ENCODE measurements at regions not wholly inside any gene's neighbourhood (a gene's known extent, or its start where the extent isn't known, plus 50 kb on each side); places are given as distances from the start of the nearest gene placed in this dataset.

DNA sequence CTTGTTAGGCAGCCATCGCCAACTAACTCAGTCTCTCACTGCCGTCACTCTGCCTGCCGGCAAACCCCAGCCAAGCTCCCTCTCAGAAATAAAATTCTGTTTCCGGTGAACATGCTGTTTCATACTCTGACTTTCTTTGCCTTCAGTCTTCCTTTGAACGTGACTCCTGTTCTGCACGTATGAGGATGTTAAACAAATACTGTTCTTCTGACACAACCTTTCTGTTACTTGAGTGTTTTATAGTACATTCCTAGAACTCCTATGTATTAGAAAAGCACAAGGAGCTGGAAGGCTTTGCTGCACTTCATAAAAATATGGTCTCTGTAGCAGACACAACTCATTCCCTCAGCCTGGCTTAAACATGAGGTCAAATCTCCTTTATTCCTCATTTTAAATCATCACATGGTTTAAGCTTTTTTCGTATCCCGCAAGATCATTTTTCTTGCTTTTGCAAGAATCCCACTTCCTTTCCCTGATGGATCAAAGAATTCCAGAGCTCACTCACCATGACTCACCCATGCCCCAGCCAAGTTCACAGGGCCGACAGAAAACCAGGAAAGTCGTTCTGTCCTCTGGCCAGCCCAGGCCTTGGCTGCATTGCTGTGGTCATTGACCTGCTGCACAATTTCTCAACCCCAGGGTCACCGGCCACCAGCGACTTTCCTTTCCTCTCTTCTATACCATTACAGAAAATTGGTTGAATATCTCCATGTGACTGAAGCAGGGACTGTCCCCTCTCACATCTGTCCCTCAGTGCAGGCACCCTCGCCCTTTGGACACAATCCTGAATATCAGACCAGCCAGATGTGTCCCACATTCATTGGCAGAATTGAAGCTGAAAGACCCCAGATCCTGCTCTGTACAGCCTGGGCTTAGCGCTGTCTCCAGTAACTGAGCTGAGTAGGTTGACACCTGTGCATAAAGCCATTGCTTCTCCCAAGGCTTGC is 183.1 kb upstream of the ARL4C start:
- H3K4me2 ChIP-seq (ENCODE audit: insufficient read depth in 1 of 2, low read depth in 2 of 2, low read length in 2 of 2), result no peak overlapping the region
- DNase-seq (ENCODE audit: low read depth in 1 of 2, low spot score in 2 of 2) (peak in 1 of 2 experiments; percentile 29), FAIRE-seq (no peak)
- no peak overlapping the region for H2AFZ ChIP-seq (ENCODE audit: low read length)
- no peak overlapping the region for H3K4ac ChIP-seq (replicated peaks; ENCODE audit: insufficient read length, low read depth, low read length)
- peaks cover 5% of the 10 kb centered on the region; the same call in 1 of the 2 replicates for H3K23me2 ChIP-seq (ENCODE audit: low read depth, low read length)
- H3K79me2 ChIP-seq (ENCODE audit: control insufficient read depth in 1 of 2, insufficient read depth in 2 of 2, low read length in 2 of 2), result no peaks in the 10 kb centered on the region
- no peak overlapping the region for H3K9ac ChIP-seq (replicated peaks in 1 of 4; ENCODE audit: extremely low read depth in 1 of 4, low read depth in 3 of 4, low read length in 3 of 4)
- H3K4me1 ChIP-seq (replicated peaks in 1 of 4; ENCODE audit: control insufficient read depth in 3 of 4, insufficient read depth in 4 of 4, low read length in 3 of 4), result peaks cover 4 to 29% (median 24%) of the 10 kb centered on the region in 4 experiments; a peak in 6 of 7 replicates
- no peak overlapping the region for H2AK5ac ChIP-seq (ENCODE audit: low read depth, low read length)
- ChIA-PET CTCF (ENCODE audit: partially characterized antibody) (interaction anchor here (0.9 to 2.6 kb wide), 5 partner anchors 11 to 65 kb away, joined by 3 to 8 read pairs (median 4); no protein-coding TSS in a partner anchor), POLR2A (ENCODE audit: partially characterized antibody) (no interaction called here)
- H2BK120ac ChIP-seq (replicated peaks; ENCODE audit: low read depth, low read length), result no peak overlapping the region
- H4K20me1 ChIP-seq (replicated peaks in 1 of 2; ENCODE audit: control insufficient read depth in 1 of 2, insufficient read depth in 2 of 2, low read length in 2 of 2), result peaks cover 0 to 4% of the 10 kb centered on the region in 2 experiments
- WGBS, 2 experiments (ENCODE audit: extremely low coverage in 1 of 2, insufficient coverage in 1 of 2, insufficient read length in 1 of 2, insufficient replicate concordance in 2 of 2, low coverage in 1 of 2, low lambda C conversion rate in 2 of 2, missing lambda C conversion rate in 1 of 2), result 88% methylated on average over 14 of the region's 14 CpGs; no CpG with 5 or more reads in 1 of the 2 experiments
- H2BK5ac ChIP-seq (ENCODE audit: low read depth, low read length), result peak overlapping the region; percentile 16; the same call in 1 of the 2 replicates
- H2BK15ac ChIP-seq (ENCODE audit: low read length), result no peak overlapping the region
- peak overlapping the region; percentile 82; the same call in 1 of the 2 replicates for H2BK12ac ChIP-seq (ENCODE audit: low read depth, low read length)
- H3K14ac ChIP-seq (ENCODE audit: insufficient read length), result no peak overlapping the region
- no peak overlapping the region; the same call in 1 of the 2 replicates for H4K8ac ChIP-seq (ENCODE audit: extremely low read depth, insufficient read depth, low read length)
- H3K36me3 ChIP-seq (ENCODE audit: control insufficient read depth in 2 of 4, insufficient read depth in 4 of 4, low read length in 3 of 4), result peaks cover 0 to 6% (median 0%) of the 10 kb centered on the region in 4 experiments; a peak in 2 of 8 replicates
- no peaks in the 10 kb centered on the region for H3K79me1 ChIP-seq (ENCODE audit: low read depth, low read length)
- H4K91ac ChIP-seq (replicated peaks; ENCODE audit: insufficient read length, low read length), result no peak overlapping the region
- peaks cover 12 to 14% of the 10 kb centered on the region in 2 experiments for H3K9me3 ChIP-seq (ENCODE audit: insufficient read depth in 2 of 2, low read depth in 1 of 2, low read length in 1 of 2)
- H3K4me3 ChIP-seq (ENCODE audit: extremely low read depth in 1 of 4, insufficient read depth in 2 of 4, low read depth in 3 of 4, low read length in 4 of 4), result no peak overlapping the region
- H4K5ac ChIP-seq (ENCODE audit: insufficient read length, low read depth, low read length), result no peak overlapping the region
- H3K56ac ChIP-seq (replicated peaks; ENCODE audit: insufficient read length, low read depth, low read length), result no peak overlapping the region
- peak overlapping the region; percentile 39; the same call in 1 of the 2 replicates for H3K18ac ChIP-seq (ENCODE audit: extremely low read depth, low read length)
- no peak overlapping the region for H3K23ac ChIP-seq (ENCODE audit: insufficient read length)
- peak overlapping the region; percentile 95; the same call in 1 of the 2 replicates for H2BK20ac ChIP-seq (ENCODE audit: low read length)
- no peaks in the 10 kb centered on the region for H3K27me3 ChIP-seq (replicated peaks in 1 of 4; ENCODE audit: control insufficient read depth in 3 of 4, extremely low read depth in 1 of 4, insufficient read depth in 3 of 4, low read length in 3 of 4)
- no peak overlapping the region for H3K27ac ChIP-seq (ENCODE audit: low read depth, low read length)
- no peak for TF ChIP-seq TAF1 (IDR thresholded peaks at IDR 0.05; ENCODE audit: low read depth, low read length)
- TF ChIP-seq TAF7 (optimal IDR thresholded peaks at IDR 0.05; ENCODE audit: borderline replicate concordance, low read depth, low read length), result no peak
- TF ChIP-seq RBBP5 (IDR thresholded peaks at IDR 0.05; ENCODE audit: borderline replicate concordance, low read depth, low read length), result no peak
- no peak for TF ChIP-seq KDM4A (IDR thresholded peaks at IDR 0.05; ENCODE audit: low read depth, low read length, severe bottlenecking)
- no peak for TF ChIP-seq YY1 (IDR thresholded peaks at IDR 0.05; ENCODE audit: low read depth, low read length)
- no peak for TF ChIP-seq SP1 (IDR thresholded peaks at IDR 0.05; ENCODE audit: low read depth, low read length)
- no peak for TF ChIP-seq POLR2A (IDR thresholded peaks at IDR 0.05; ENCODE audit: control extremely low read depth in 1 of 2, low read depth in 2 of 2, low read length in 2 of 2)
- TF ChIP-seq SRF (IDR thresholded peaks at IDR 0.05; ENCODE audit: low read depth, low read length), result no peak
- TF ChIP-seq RFX5 (IDR thresholded peaks at IDR 0.05; ENCODE audit: borderline replicate concordance, low read depth, low read length), result no peak
- TF ChIP-seq EP300 (IDR thresholded peaks at IDR 0.05; ENCODE audit: borderline replicate concordance in 1 of 2, low read depth in 2 of 2, low read length in 2 of 2), result no peak
- no peak for TF ChIP-seq ATF3 (IDR thresholded peaks at IDR 0.05; ENCODE audit: insufficient read depth, low read depth, low read length)
